GM10248 (cell line): ENCODE measurements at regions not wholly inside any gene's neighbourhood (a gene's known extent, or its start where the extent isn't known, plus 50 kb on each side); places are given as distances from the start of the nearest gene placed in this dataset.

Source experiments
- CTCF ChIA-PET: fragments of 300-600 bp; sonication (Branson Sonifier 250); formaldehyde crosslinking; extraction: SDS; loops from one replicate; lab custom pipeline; 2021; ENCODE audit warnings: antibody characterized with exemption; lab: Yijun Ruan, JAX
- POLR2A ChIA-PET: fragments of 350-650 bp; sonication (Branson Sonifier 250); formaldehyde crosslinking; extraction: SDS; loops from one replicate; lab custom pipeline; 2020; ENCODE audit warnings: antibody characterized with exemption; lab: Yijun Ruan, JAX
- DNase-seq: peaks from one replicate; pipeline ENCODE4 v3.0.0; 2012; ENCODE audit errors: extremely low spot score
- CTCF ChIP-seq: IDR thresholded peaks from 2 replicates; pipeline ENCODE4 v1.5.1; 2012; ENCODE audit warnings: mild to moderate bottlenecking, low read depth; ENCODE audit errors: extremely low read depth, missing control alignments, control extremely low read depth

GRCh38 chr11:24356501-24356900 lies 140.4 kb upstream of the LUZP2 start:
- DNase-seq: no peak
- TF ChIP-seq CTCF: no peak
- CTCF ChIA-PET: interaction anchor here (1.5 to 2.8 kb wide), 2 partner anchors 10 to 18 kb away, joined by 4 to 8 read pairs; no protein-coding TSS in a partner anchor
- POLR2A ChIA-PET: no interaction called here

GRCh38 chr11:24357620-24358410 lies 139.0 kb upstream of the LUZP2 start:
- no peak for TF ChIP-seq CTCF
- CTCF ChIA-PET: interaction anchor here (1.5 to 2.8 kb wide), 2 partner anchors 9 to 19 kb away, joined by 4 to 8 read pairs; no protein-coding TSS in a partner anchor
- DNase-seq: no peak
- POLR2A ChIA-PET: no interaction called here

- no peak for TF ChIP-seq CTCF
- POLR2A ChIA-PET: no interaction called here
- no peak for DNase-seq
- CTCF ChIA-PET: no interaction called here
Observed at GRCh38 chr11:24372491-24372890, 124.4 kb upstream of the LUZP2 start.

- ChIA-PET POLR2A (no interaction called here), CTCF (interaction anchor here (1.2 kb wide), 1 partner anchor 10 kb away, joined by 5 read pairs; no protein-coding TSS in a partner anchor)
- DNase-seq: no peak
- TF ChIP-seq CTCF: no peak
Observed at GRCh38 chr11:24373516-24373915, 123.3 kb upstream of the LUZP2 start.

GRCh38 chr11:24375351-24375750 lies 121.5 kb upstream of the LUZP2 start:
- TF ChIP-seq CTCF: no peak
- CTCF ChIA-PET: no interaction called here
- POLR2A ChIA-PET: no interaction called here
- no peak for DNase-seq

GRCh38 chr11:24375931-24376330 lies 120.9 kb upstream of the LUZP2 start:
- no peak for TF ChIP-seq CTCF
- POLR2A ChIA-PET: no interaction called here
- no peak for DNase-seq
- CTCF ChIA-PET: no interaction called here
